ENCODE measurements at regions not wholly inside any gene's neighbourhood (a gene's known extent, or its start where the extent isn't known, plus 50 kb on each side); places are given as distances from the start of the nearest gene placed in this dataset.
A peak's percentile ranks its signal among the peaks of the same experiment; 100 is the strongest.
"Not testable (repeated sequence)": the region's sequence is repeated elsewhere in the genome, so short reads cannot be mapped to it uniquely, and the experiment has no call there.

GRCh38 chrY:21028506-21028905, 272.6 kb downstream of the RPS4Y2 start:
- intact Hi-C loops (cut with micrococcal nuclease), result loop anchor here (10.0 kb wide), 2 partner anchors 46 to 454 kb away; partner anchors contain the start of gene EIF1AY
- H3K36me3 ChIP-seq (ENCODE audit: insufficient read depth, low read length), result no peaks in the 10 kb centered on the region
- ChIA-PET CTCF (ENCODE audit: partially characterized antibody) (no interaction called here), POLR2A (ENCODE audit: partially characterized antibody) (no interaction called here)
- Mint-ChIP-seq H3K27ac (no peak overlapping the region), H3K9me3 (no peaks in the 10 kb centered on the region), H3K4me1 (peaks cover 0 to 35% (median 10%) of the 10 kb centered on the region in 4 donors), H3K4me3 (no peak overlapping the region), H3K36me3 (no peaks in the 10 kb centered on the region), H3K27me3 (no peaks in the 10 kb centered on the region)
- peaks cover 17% of the 10 kb centered on the region for H3K4me1 ChIP-seq (ENCODE audit: insufficient read depth, low read length)
- H3K27ac ChIP-seq (ENCODE audit: low read depth, low read length), result no peak overlapping the region
- no peaks in the 10 kb centered on the region for H3K27me3 ChIP-seq (ENCODE audit: insufficient read depth, low read length)
- no peak overlapping the region for H3K4me3 ChIP-seq (ENCODE audit: low read length in 2 of 2)
- DNase-seq, result no peak
- no peaks in the 10 kb centered on the region for H3K9me3 ChIP-seq (ENCODE audit: control insufficient read depth in 1 of 2, low read length in 2 of 2)

- peak overlapping the region in 1 of 8 donors; percentile 42 for H3K4me3 Mint-ChIP-seq
- H3K36me3 Mint-ChIP-seq, result no peaks in the 10 kb centered on the region
- Histone ChIP-seq H3K9me3 (ENCODE audit: control insufficient read depth in 1 of 2, low read length in 2 of 2) (no peaks in the 10 kb centered on the region), H3K4me3 (ENCODE audit: low read length in 2 of 2) (no peak overlapping the region), H3K36me3 (ENCODE audit: insufficient read depth, low read length) (no peaks in the 10 kb centered on the region), H3K27me3 (ENCODE audit: insufficient read depth, low read length) (no peaks in the 10 kb centered on the region), H3K4me1 (ENCODE audit: insufficient read depth, low read length) (peaks cover 16% of the 10 kb centered on the region), H3K27ac (ENCODE audit: low read depth, low read length) (no peak overlapping the region)
- peak overlapping the region in 1 of 7 donors; percentile 79 for H3K27ac Mint-ChIP-seq
- H3K27me3 Mint-ChIP-seq, result no peaks in the 10 kb centered on the region
- no peaks in the 10 kb centered on the region for H3K9me3 Mint-ChIP-seq
- ChIA-PET CTCF (ENCODE audit: partially characterized antibody) (no interaction called here), POLR2A (ENCODE audit: partially characterized antibody) (interaction anchor here (1.2 kb wide), 1 partner anchor 10 kb away, joined by 3 read pairs; no protein-coding TSS in a partner anchor)
- intact Hi-C loops (cut with micrococcal nuclease), result no loop called here
- peaks cover 0 to 27% (median 12%) of the 10 kb centered on the region in 4 donors for H3K4me1 Mint-ChIP-seq
- no peak for DNase-seq
Observed at GRCh38 chrY:21033363-21033762, 277.5 kb downstream of the RPS4Y2 start.

GRCh38 chrY:21034151-21035061, 278.5 kb downstream of the RPS4Y2 start:
- Histone ChIP-seq H3K4me3 (ENCODE audit: low read length in 2 of 2) (no peak overlapping the region), H3K4me1 (ENCODE audit: insufficient read depth, low read length) (peaks cover 16% of the 10 kb centered on the region), H3K36me3 (ENCODE audit: insufficient read depth, low read length) (no peaks in the 10 kb centered on the region), H3K9me3 (ENCODE audit: control insufficient read depth in 1 of 2, low read length in 2 of 2) (no peaks in the 10 kb centered on the region), H3K27ac (ENCODE audit: low read depth, low read length) (no peak overlapping the region), H3K27me3 (ENCODE audit: insufficient read depth, low read length) (no peaks in the 10 kb centered on the region)
- no peak for DNase-seq
- intact Hi-C loops (cut with micrococcal nuclease), result loop anchor here (2.0 kb wide), 1 partner anchor 44 kb away; no protein-coding TSS in a partner anchor
- CTCF ChIA-PET (ENCODE audit: partially characterized antibody), result no interaction called here
- Mint-ChIP-seq H3K4me3 (peak overlapping the region in 1 of 8 donors; percentile 30), H3K36me3 (no peaks in the 10 kb centered on the region), H3K27me3 (no peaks in the 10 kb centered on the region), H3K27ac (peak overlapping the region in 2 of 7 donors; percentile 11 to 53), H3K9me3 (no peaks in the 10 kb centered on the region), H3K4me1 (peaks cover 0 to 22% (median 10%) of the 10 kb centered on the region in 4 donors)
- POLR2A ChIA-PET (ENCODE audit: partially characterized antibody), result interaction anchor here (1.2 kb wide), 1 partner anchor 11 kb away, joined by 3 read pairs; no protein-coding TSS in a partner anchor

GRCh38 chrY:21037398-21037797, 281.5 kb downstream of the RPS4Y2 start:
- H3K36me3 Mint-ChIP-seq; H3K27me3 ChIP-seq (ENCODE audit: insufficient read depth, low read length); H3K9me3 Mint-ChIP-seq; H3K27ac ChIP-seq (ENCODE audit: low read depth, low read length); H3K9me3 ChIP-seq (ENCODE audit: control insufficient read depth in 1 of 2, low read length in 2 of 2); CTCF ChIA-PET (ENCODE audit: partially characterized antibody); H3K36me3 ChIP-seq (ENCODE audit: insufficient read depth, low read length); POLR2A ChIA-PET (ENCODE audit: partially characterized antibody); DNase-seq; intact Hi-C loops (cut with micrococcal nuclease); H3K27ac Mint-ChIP-seq; H3K4me3 Mint-ChIP-seq; H3K4me3 ChIP-seq (ENCODE audit: low read length in 2 of 2); H3K27me3 Mint-ChIP-seq: not testable (repeated sequence)
- H3K4me1 Mint-ChIP-seq, result peaks cover 0 to 20% (median 9%) of the 10 kb centered on the region in 4 donors
- H3K4me1 ChIP-seq (ENCODE audit: insufficient read depth, low read length), result peaks cover 16% of the 10 kb centered on the region

- Histone ChIP-seq H3K27me3 (ENCODE audit: insufficient read depth, low read length) (no peaks in the 10 kb centered on the region), H3K36me3 (ENCODE audit: insufficient read depth, low read length) (no peaks in the 10 kb centered on the region), H3K9me3 (ENCODE audit: control insufficient read depth in 1 of 2, low read length in 2 of 2) (no peaks in the 10 kb centered on the region), H3K4me3 (ENCODE audit: low read length in 2 of 2) (no peak overlapping the region), H3K4me1 (ENCODE audit: insufficient read depth, low read length) (peaks cover 3% of the 10 kb centered on the region), H3K27ac (ENCODE audit: low read depth, low read length) (no peak overlapping the region)
- DNase-seq, result no peak
- Mint-ChIP-seq H3K9me3 (no peaks in the 10 kb centered on the region), H3K36me3 (no peaks in the 10 kb centered on the region), H3K4me1 (peaks cover 0 to 4% (median 0%) of the 10 kb centered on the region in 4 donors), H3K27ac (no peak overlapping the region), H3K4me3 (no peak overlapping the region), H3K27me3 (peaks cover 0 to 2% of the 10 kb centered on the region in 2 donors)
- intact Hi-C loops (cut with micrococcal nuclease), result no loop called here
- CTCF ChIA-PET (ENCODE audit: partially characterized antibody), result no interaction called here
- POLR2A ChIA-PET (ENCODE audit: partially characterized antibody), result no interaction called here
Observed at GRCh38 chrY:21039811-21040210, 283.9 kb downstream of the RPS4Y2 start.

- DNase-seq; H3K36me3 Mint-ChIP-seq; H3K9me3 Mint-ChIP-seq; H3K27ac ChIP-seq (ENCODE audit: low read depth, low read length); H3K4me3 Mint-ChIP-seq; H3K9me3 ChIP-seq (ENCODE audit: control insufficient read depth in 1 of 2, low read length in 2 of 2); POLR2A ChIA-PET (ENCODE audit: partially characterized antibody); H3K27me3 ChIP-seq (ENCODE audit: insufficient read depth, low read length); H3K4me1 ChIP-seq (ENCODE audit: insufficient read depth, low read length); H3K4me3 ChIP-seq (ENCODE audit: low read length in 2 of 2); intact Hi-C loops (cut with micrococcal nuclease); H3K27ac Mint-ChIP-seq; H3K4me1 Mint-ChIP-seq; H3K27me3 Mint-ChIP-seq; H3K36me3 ChIP-seq (ENCODE audit: insufficient read depth, low read length); CTCF ChIA-PET (ENCODE audit: partially characterized antibody): not testable (repeated sequence)
Observed at GRCh38 chrY:21040711-21041110, 284.8 kb downstream of the RPS4Y2 start.

GRCh38 chrY:21073079-21073478, 317.2 kb downstream of the RPS4Y2 start:
- H3K27ac Mint-ChIP-seq, result no peak overlapping the region
- Histone ChIP-seq H3K36me3 (ENCODE audit: insufficient read depth, low read length) (no peaks in the 10 kb centered on the region), H3K4me1 (ENCODE audit: insufficient read depth, low read length) (no peaks in the 10 kb centered on the region), H3K9me3 (ENCODE audit: control insufficient read depth in 1 of 2, low read length in 2 of 2) (no peaks in the 10 kb centered on the region), H3K27ac (ENCODE audit: low read depth, low read length) (no peak overlapping the region), H3K4me3 (ENCODE audit: low read length in 2 of 2) (no peak overlapping the region), H3K27me3 (ENCODE audit: insufficient read depth, low read length) (no peaks in the 10 kb centered on the region)
- CTCF ChIA-PET (ENCODE audit: partially characterized antibody), result no interaction called here
- no peaks in the 10 kb centered on the region for H3K36me3 Mint-ChIP-seq
- intact Hi-C loops (cut with micrococcal nuclease), result loop anchor here (1.0 to 10.0 kb wide), 3 partner anchors 48 to 187 kb away; no protein-coding TSS in a partner anchor
- H3K27me3 Mint-ChIP-seq, result no peaks in the 10 kb centered on the region
- H3K4me1 Mint-ChIP-seq, result no peaks in the 10 kb centered on the region
- no peak for DNase-seq
- POLR2A ChIA-PET (ENCODE audit: partially characterized antibody), result interaction anchor here (0.7 kb wide), 1 partner anchor 183 kb away, joined by 3 read pairs; no protein-coding TSS in a partner anchor
- no peaks in the 10 kb centered on the region for H3K9me3 Mint-ChIP-seq
- H3K4me3 Mint-ChIP-seq, result no peak overlapping the region
